Islet precursor cell (in vitro differentiated cells): ENCODE measurements at regions not wholly inside any gene's neighbourhood (a gene's known extent, or its start where the extent isn't known, plus 50 kb on each side); places are given as distances from the start of the nearest gene placed in this dataset.
"Not testable (repeated sequence)": the region's sequence is repeated elsewhere in the genome, so short reads cannot be mapped to it uniquely, and the experiment has no call there.

Source experiments
- DNase-seq: peaks from one replicate; pipeline ENCODE4 v3.0.0-alpha.2; 2018

DNA sequence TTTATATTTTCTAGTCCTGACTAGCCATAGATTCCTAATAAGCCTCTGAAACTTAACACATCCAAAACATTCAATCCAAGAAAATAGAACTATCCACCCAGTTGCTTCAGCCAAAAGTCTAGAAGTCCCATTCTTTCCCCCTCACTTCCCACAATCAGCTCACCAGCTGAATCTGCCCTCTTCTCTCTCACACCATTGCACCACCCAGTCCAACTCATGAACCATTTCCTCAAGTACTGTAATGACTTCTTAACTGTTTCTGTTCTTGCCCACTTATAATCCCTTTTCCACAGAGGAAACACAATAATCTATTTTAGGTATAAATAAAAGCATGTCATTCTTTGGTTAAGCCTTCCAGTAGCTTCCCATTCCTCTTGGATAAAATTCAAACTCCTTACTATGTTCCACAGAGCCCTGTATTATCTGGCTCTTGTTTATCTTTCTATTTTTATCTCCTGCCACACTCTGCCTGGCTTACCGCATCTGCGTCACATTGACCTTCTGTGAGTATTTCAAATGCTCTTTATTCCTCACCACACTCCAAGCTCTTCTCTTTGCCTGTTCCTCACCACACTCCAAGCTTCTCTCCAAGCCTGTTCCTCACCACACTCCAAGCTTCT, 205.9 kb upstream of the FRG1 start:
- DNase-seq = not testable (repeated sequence)

DNA sequence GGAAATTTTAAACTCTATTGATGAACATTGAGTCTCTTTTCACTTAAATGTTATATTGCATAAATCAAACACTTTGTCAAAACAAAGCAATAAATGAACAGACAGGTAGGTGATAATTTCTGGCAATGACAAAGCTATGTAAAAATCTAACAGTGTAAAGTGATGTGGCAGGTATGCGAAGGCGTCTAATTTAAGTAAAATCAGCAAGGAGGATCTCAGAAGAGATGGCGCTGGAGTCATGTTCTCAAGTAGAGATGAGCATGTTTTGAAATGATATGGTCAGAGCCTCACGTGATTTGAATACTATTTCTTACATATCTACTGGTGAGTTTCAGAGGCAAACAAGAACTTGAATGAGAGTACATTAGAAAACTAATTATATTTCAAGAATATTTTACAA, 204.0 kb upstream of the FRG1 start:
- not testable (repeated sequence) for DNase-seq

DNA sequence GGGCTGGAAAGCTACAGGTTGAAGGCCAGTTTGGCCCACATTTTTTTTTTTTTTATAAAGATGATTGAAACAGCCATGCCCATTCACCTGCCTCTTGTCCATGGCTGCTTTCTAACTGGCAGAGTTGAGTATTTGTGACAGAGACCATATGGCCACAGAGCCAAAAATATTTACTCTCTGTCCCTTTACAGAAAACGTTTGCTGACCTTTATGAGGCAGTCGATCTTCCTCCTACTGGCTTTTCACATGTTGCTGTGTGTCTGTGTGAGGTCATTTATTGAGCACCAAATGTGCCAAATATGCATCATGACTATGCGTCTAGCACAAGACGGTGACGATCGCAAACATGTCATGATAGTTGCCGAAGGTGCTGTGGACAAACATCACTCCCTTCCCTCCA, 200.6 kb upstream of the FRG1 start:
- not testable (repeated sequence) for DNase-seq

DNA sequence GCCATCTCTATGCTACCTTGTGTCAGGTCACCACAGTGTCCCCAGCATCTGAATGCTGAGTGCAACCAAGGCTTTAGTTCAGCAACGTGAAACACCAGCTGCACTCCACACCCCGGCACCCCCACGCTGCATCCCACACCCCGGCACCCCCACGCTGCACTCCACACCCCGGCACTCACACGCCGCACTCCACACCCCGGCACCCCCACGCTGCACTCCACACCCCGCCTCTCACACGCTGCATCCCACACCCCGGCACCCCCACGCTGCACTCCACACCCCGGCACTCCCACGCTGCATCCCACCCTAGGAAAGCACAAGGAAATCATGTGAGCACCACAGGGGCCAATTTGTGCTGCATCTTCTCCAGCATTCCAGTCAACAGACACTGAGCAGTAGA, 199.8 kb upstream of the FRG1 start:
- DNase-seq = no peak

DNA sequence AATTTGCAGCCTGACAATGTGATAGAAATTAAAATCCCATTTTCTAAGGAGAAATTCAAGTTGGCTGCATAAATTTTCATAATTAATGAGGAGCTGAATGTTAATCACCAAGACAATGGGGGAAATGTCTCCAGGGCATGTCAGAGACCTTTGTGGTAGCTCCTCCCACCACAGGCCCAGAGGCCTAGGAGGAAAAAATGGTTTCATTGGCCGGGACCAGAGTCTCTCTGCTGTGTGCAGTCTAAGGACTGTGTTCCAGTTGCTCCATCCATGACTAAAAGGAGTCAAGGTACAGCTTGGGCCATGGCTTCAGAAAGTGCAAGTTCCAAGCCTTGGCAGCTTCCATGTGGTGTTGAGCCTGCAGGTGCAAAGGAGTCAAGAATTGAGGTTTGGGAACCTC, 187.6 kb upstream of the FRG1 start:
- DNase-seq = not testable (repeated sequence)

DNA sequence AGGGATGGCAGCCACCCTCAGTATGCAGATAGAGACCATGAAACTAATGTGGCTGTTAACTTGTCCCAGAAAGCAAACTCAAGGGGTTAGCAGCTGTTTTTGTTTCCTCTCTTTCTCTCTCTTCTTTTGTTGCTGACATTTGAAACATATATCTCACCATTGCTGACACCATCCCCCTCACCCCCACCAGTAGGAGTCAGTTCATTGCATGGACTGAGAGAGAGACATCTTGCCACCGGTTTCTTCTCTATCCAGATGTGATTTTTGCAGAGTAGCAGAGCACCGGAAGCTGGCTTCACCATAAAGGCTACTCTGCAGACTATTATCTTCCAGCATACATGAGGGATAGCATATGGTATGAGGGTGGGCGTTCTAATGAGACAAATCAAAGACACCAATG, 177.1 kb upstream of the FRG1 start:
- DNase-seq = no peak

DNA sequence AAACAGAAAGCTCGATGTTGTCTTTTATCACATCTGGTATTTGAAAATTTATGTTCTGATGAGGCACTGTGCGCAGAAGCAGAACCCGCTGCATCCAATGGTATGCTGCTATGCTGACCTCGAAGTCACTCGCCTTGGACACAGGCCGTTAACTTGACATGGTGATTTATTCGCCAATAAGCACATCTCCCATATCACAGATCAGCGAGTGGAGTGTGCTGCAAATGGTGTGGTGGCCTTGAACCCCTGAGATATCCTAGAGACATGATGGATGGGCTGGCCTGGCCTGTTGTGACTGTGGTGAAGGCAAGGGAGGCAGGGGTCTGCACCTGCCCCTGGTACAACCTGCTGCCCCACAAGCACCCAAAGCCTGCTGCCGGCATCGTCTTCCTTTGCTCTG, 175.4 kb upstream of the FRG1 start:
- no peak for DNase-seq

DNA sequence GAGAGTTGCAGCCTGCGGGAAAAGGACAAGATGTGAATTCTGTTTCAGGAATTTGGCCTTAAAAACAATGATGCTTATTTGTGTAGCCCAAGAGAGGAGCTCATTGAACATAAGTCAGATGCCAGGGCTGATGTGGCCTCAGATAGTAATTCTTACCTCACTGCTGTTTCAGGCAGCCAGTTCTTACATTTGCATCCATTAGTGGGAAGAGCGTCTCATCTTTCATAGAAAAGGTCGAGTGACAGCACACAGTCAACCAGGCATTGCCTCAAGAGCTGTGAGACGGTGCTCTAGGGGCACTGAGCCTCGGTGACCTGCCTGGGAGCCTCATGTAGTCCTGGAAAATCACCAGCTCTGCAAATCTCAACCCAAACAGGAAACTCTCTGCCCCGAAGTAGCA, 174.9 kb upstream of the FRG1 start:
- no peak for DNase-seq

DNA sequence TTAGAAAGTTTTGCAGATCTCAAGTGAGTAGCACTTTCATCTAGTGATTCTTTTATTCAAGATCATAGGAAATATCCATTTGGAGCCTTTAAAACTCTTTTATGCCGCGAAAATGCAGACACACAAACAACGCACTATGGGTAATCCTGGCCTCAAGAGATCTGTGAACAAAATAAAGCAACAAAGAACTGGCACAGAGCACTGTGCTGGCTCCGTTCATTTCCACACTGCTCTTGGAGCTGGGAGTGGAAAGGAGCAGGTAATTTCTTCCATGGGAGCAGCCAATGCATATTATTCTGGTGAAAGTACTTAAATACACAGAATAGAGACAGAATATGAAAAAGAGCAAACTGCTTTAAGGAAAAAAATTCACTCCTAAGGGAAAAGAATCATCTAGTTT, 172.7 kb upstream of the FRG1 start:
- no peak for DNase-seq

DNA sequence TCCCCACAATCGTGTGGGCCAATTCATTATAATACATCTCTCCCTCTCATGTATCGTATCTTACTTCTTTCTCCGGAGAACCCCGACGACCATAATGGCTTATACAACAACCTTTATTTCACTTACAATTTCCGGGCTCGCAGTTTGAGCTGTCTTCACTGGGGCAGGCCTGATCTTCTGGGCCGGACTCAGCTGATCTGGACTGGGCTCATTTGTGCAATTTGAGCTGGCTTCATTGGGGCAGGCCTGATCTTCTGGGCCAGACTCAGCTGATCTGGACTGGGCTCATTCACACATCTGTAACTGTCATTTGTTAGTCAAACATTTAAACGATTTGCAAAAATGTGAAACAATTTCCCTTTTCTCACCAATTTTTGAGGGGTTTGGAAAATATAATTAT, 171.5 kb upstream of the FRG1 start:
- DNase-seq = no peak

DNA sequence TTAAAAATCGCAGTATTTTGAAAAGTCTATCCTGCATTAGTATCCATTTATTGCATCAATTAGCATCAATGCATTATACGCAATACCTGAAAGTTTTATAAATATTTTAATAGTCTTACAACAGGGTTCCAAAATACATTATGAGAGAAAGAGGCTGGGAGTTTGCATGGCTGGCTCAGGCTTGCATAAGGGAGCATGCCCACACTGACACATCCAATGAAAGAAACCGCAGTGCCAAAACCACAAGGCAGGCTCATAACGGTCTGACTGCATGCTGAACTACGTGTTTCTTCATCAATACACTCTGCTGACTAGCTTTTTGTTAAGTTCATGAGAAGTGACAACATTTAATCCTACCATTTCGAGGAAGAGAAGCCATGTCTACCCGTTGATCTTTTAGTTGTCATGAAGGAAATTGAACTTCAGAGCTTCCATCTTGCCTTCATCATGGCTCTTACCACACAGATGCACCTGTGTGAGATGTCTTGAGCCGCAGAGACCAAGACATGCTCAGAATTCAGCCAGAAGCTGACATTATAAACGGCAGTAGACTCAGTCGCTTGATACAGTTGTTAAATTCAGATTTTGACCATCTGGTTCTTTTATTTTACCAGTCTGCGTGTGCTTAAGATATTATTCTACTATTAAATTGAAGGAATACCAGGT, 168.8 kb upstream of the FRG1 start:
- no peak for DNase-seq

DNA sequence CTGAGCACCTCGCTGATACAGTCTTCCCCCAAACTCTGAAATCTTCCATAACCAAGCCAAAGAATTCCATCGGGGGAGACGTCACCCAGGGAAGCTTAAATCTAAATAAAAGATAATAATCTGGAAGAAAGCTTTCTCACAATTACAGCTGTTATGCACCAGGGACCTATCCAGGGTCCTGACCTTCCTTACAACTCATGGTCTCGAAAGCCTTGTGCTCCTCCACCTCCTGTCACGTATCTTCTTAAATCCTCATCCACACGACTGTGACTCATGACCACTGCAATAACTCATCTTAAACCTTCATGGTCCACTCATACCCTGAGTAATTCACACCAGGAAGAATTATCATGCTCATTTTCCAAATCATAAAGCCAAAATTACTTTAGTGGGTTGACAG, 166.8 kb upstream of the FRG1 start:
- no peak for DNase-seq

DNA sequence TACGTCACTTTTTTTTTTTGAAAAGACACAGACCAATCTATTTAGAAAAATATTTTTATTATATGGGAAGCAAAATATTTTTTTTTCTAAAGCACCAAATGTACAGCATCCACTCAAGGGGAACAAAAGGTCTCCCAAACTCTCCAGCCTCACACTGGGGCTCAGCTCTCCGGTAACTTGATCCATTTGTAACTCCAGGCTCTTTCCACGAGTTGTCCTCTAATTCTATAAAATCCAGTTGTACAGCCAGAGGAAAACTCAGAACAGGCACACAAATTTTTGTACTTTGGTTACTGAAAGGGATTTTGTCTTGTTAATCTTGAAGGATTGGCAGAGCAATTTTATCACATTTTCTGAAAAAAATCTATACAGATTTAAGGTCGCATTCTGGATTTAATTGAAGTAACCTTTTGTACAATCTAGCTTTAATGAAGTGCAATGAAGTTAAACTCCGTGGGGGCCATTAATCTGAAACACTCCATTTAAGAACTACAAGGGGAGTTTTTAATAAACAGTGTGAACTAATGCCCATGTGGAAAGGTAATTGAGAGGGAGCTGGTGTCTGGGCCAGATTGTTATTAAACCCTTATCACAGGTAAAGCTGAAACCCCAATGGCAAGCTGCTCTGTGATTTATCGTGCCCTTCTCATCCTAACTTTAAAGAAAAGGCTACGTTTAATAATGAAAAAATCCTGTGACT, 161.2 kb upstream of the FRG1 start:
- DNase-seq = no peak

DNA sequence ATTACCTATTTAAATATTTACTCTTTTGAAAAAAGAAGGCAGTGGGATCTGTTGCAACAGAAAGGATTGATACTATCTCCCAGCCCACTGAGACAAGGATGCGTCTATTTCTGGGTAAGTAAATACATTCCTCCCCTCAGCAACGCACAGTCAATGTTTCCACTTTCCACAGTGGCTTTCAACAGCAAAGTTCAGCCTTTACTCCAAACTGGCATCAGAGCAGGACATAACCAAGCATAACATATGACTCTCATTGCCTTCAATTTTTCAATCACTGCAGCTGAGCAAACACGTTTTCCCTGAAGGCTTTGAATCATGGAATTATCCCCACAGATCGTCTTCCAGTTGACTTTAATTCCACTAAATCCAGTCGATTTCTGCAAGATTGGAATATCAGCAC, 160.3 kb upstream of the FRG1 start:
- DNase-seq = no peak

DNA sequence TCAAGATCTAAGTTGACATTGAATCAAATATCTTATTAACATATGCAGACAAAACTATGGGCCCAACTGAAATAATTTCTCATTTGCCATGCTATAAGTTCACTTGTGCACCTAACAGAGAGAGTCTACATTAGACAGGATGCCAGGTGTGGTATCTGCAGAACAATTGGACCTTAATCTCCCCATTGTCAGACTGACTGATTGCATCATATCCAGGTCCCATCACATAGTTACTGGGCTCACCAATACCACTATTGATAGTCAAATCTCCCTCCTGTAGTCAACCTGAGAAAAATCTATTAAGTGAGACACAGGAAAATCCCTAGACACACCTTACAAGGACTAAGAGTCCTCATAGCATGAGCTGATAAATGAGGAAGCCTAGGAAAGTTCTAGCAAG, 156.0 kb upstream of the FRG1 start:
- DNase-seq = no peak

DNA sequence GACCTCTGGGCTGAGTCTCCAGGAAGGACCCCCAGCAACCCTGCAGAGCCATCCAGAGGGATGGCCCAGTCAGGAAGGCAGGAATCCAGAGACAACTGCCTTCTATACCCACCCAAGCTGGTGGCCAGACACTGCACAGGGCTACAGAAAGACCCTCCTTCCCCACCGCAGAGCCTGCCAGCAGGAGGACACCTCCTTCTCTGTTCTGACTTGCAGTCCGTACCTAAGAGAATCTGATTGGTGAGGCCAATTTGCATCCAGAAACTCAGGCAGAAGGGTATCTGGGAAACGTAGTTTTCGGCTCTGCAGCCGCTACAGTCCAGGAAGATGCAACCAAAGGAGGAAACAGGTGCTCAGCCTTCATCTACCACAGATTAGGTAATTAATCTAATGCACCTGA, 155.4 kb upstream of the FRG1 start:
- DNase-seq = no peak

DNA sequence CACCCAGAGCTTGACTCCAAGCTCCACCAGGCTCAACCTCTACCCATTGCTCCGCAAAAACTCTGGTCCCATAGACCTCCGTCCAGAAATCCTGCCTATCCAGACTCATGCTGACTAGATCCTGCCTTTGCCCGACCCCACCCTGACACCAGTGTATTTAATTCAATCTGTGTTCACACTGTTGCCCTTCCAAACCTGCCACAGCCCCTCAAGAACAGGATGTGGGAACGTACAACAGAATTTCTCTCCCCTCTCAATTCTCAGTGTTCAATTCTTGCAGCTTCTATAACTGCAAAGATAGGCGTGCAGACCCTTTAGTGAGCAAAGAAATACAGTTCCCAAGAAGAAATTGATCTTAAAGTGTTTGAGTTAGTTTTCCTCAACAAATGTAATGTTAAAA, 154.2 kb upstream of the FRG1 start:
- DNase-seq = no peak

DNA sequence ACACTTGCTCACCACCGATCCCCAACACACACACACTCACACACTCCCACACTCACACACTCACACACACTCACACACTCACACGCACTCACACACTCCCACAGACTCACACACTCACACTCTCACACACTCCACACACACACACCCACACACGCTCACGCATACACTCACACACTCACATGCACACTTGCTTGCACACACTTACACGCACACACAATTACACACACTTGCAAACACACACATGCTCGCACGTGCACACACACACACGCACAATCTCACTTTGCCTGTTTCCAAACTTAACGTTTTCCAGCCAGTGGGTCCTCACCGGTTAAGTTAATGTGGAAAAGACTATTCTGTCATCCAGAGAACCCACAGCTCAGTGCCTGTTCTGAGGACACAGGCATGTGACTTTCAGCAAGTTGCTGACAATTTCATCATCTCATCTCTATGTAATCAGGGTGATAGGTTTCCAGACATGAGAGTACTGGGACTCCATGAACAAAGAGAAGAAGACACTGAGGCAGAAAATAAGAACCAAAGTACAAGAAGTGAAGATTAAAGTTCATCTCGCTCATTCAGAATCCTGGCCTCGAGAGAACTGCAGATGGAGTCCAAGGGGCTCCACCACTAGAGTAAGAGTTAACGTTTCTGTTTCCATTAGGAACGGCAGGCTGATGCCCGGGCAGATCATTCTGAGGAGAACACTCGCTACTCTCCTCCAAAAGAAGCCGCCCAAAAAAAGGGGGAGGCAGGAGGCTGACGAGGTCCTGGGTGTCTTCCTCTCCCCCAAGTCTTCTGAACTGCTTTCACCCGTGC, 153.2 kb upstream of the FRG1 start:
- no peak for DNase-seq

DNA sequence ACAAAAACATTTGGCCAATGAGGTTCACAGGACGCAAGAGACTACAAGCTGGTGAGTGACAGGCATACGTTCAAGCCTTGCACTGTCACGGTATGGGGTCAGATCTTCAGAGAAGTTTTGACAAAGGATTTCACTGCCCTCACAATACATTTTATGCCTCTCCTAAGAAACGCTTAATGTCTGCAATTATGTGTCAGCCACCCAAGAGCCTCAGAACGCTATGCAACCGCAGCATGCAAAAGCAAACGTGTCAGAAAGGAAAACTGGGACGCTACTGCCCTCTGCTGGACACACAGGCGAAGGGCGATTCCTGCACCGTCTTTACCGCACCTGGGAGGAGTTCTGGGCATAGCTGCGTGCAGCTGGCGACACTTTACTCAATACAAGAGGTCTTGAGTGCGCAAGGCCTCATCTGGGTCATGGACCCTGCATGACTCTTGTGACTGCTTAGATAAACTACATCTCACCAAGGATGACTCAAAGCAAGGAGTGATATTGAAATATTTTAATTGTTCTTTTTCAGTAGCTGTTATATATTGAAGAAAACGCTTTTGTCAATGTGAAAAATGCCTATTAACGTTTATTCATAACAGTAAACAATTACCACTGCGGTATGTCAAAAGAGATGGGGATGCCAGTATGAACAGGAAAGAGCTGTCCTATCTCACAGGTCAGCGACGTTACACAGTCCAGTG, 147.6 kb upstream of the FRG1 start:
- DNase-seq = peak; percentile 89

DNA sequence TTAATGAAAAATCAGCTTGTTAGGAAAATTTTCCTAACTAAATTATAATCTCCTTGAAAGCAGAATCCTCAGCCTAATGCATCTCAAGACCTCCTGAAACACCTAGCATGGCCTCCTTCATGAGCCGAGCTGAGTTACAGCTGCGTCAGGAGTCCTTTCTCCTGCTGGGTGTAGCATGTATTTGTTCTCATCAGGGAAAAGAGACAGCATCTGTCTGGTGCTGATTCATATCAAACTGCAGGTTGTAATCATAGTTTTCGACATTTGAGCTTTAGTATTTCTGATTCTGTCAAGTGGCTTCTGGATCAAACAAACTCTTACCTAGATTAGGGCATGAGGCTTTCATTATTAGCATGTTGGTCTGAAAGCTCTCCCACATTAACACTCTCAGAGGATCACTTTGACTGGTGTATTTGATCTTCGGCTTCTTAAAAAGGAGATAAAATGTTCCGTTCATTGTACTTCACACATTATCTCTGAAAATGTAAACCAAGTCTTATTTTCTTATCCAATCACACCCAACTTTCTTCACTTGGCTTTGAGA, 140.1 kb upstream of the FRG1 start:
- DNase-seq = no peak

DNA sequence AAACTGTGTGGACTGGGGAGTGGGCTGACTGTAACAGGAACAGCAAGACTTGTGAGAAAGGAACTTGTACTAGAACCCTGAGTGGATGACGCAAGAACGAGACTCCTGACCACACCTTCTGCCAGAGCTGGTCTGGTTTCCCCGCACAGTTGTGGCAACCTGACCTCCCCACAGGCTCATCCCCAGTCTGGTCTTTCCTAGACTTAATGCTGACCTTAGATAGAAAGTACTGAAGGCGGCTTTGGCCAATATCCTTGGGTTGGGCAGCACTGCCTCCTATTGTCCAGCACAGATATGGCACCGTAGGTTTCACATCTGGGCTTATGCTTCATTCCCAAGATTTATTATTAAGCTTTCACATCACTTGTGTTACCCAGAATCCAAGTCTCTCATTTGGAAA, 137.8 kb upstream of the FRG1 start:
- DNase-seq = no peak

DNA sequence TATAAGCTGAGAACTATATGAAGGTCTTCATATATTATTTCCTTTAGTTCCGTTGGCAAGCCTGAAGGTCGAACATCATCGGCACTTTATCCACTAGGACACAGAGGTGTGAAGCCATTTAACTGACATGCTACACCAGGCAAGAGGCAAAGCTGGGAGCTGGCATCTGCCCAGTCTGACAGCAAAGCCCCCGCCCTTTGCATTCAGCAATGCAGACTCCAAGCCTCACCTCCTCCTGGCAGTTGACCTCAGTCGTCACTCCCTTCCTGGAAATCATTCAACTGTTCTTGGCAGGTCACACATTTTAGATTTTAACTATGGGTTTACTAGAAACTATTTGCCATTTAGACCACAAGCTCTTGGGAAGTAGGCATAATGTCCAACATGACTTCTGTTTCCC, 135.8 kb upstream of the FRG1 start:
- no peak for DNase-seq

DNA sequence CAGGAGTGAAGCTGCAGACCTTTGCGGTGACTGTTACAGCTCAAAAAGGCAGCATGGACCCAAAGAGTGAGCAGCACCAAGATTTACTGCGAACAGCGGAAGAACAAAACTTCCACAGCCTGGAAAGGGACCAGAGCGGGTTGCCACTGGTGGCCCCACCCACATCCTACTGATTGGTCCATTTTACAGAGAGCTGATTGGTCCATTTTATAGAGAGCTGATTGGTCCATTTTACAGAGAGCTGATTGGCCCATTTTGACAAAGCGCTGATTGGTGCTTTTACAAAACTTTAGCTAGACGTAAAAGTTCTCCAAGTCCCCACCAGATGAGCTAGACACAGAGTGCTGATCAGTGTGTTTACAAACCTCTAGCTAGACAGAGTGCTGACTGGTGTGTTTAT, 134.2 kb upstream of the FRG1 start:
- no peak for DNase-seq
